ENCODE measurements at regions not wholly inside any gene's neighbourhood (a gene's known extent, or its start where the extent isn't known, plus 50 kb on each side); places are given as distances from the start of the nearest gene placed in this dataset.

GRCh38 chr3:43816372-43816771 lies 125.6 kb downstream of the ABHD5 start:
- Histone ChIP-seq H3K27me3 (replicated peaks in 1 of 4; ENCODE audit: control extremely low read depth in 1 of 4, control insufficient read depth in 3 of 4, insufficient read depth in 4 of 4, low read length in 3 of 4) (peaks cover 0 to 7% (median 0%) of the 10 kb centered on the region in 4 experiments), H3K27ac (ENCODE audit: low read length in 2 of 2) (no peak overlapping the region), H3K9ac (ENCODE audit: low read length) (no peak overlapping the region), H3K4me2 (replicated peaks; ENCODE audit: low read depth, low read length, poor library complexity, severe bottlenecking) (no peak overlapping the region), H3K4me3 (ENCODE audit: control extremely low read depth in 1 of 5, extremely low read depth in 1 of 5, insufficient read depth in 1 of 5, low read depth in 2 of 5, low read length in 4 of 5) (no peak overlapping the region), H3K4me1 (ENCODE audit: control insufficient read depth in 2 of 2, insufficient read depth in 2 of 2, low read length in 2 of 2) (no peaks in the 10 kb centered on the region), H4K20me1 (ENCODE audit: control insufficient read depth, insufficient read depth, low read length, poor library complexity, severe bottlenecking) (no peaks in the 10 kb centered on the region), H3K36me3 (replicated peaks in 1 of 2; ENCODE audit: control extremely low read depth in 1 of 2, control insufficient read depth in 1 of 2, extremely low read depth in 1 of 2, insufficient read depth in 2 of 2, low read length in 1 of 2) (no peaks in the 10 kb centered on the region), H3K9me3 (ENCODE audit: control extremely low read depth in 1 of 3, control insufficient read depth in 2 of 3, insufficient read depth in 1 of 3, low read length in 2 of 3) (no peaks in the 10 kb centered on the region), H3K79me2 (ENCODE audit: control insufficient read depth, insufficient read depth, low read length) (no peaks in the 10 kb centered on the region), H2AFZ (ENCODE audit: insufficient read depth, low read depth, low read length, poor library complexity, severe bottlenecking) (no peak overlapping the region)
- H3K9me3 Mint-ChIP-seq (ENCODE audit: insufficient read depth) = no peaks in the 10 kb centered on the region
- POLR2A ChIA-PET = no interaction called here
- DNase-seq = no peak
- no CpG with 5 or more reads among the region's 1 CpG for WGBS (ENCODE audit: insufficient coverage)
- no peak for ATAC-seq (ENCODE audit: low read depth)
- H3K27ac Mint-ChIP-seq = no peak overlapping the region
- H3K4me1 Mint-ChIP-seq = peaks cover 2% of the 10 kb centered on the region
- TF ChIP-seq CTCF (IDR thresholded peaks at IDR 0.05) (no peak), EZH2 (IDR thresholded peaks at IDR 0.05; ENCODE audit: borderline replicate concordance, insufficient read depth, low read depth, low read length, poor library complexity, severe bottlenecking) (no peak)
- CTCF ChIA-PET = interaction anchor here (1.2 kb wide), 1 partner anchor 9 kb away, joined by 3 read pairs; no protein-coding TSS in a partner anchor
- no peaks in the 10 kb centered on the region for H3K27me3 Mint-ChIP-seq
- intact Hi-C loops (cut with micrococcal nuclease) = no loop called here
- no peak overlapping the region for H3K4me3 Mint-ChIP-seq

DNA sequence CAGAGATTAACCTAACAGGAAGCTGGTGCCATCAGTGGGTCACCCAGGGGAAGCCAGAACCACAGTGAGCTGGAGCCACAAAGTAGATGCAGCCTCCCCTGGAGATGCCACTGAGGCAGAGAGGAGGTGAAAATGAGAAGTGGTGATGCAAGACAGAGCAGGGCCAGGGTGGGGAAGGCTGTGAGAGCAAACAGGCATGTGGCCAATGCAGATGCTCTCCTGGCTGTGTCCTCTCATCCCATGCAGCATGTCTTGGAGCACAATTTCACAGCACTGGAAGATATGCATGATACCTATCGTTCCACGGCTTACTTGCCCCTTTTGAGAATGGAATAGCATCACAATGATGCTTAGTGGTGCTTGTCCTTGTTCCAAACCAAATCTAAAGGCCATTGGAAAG lies 126.3 kb downstream of the ABHD5 start:
- POLR2A ChIA-PET = no interaction called here
- H3K36me3 ChIP-seq (replicated peaks in 1 of 2; ENCODE audit: control extremely low read depth in 1 of 2, control insufficient read depth in 1 of 2, extremely low read depth in 1 of 2, insufficient read depth in 2 of 2, low read length in 1 of 2) = no peaks in the 10 kb centered on the region
- H4K20me1 ChIP-seq (ENCODE audit: control insufficient read depth, insufficient read depth, low read length, poor library complexity, severe bottlenecking) = no peaks in the 10 kb centered on the region
- DNase-seq (no peak), ATAC-seq (ENCODE audit: low read depth) (no peak)
- Mint-ChIP-seq H3K27me3 (no peaks in the 10 kb centered on the region), H3K4me3 (no peak overlapping the region), H3K9me3 (ENCODE audit: insufficient read depth) (no peaks in the 10 kb centered on the region), H3K4me1 (peaks cover 2% of the 10 kb centered on the region), H3K27ac (no peak overlapping the region)
- no peak overlapping the region for H3K4me3 ChIP-seq (ENCODE audit: control extremely low read depth in 1 of 5, extremely low read depth in 1 of 5, insufficient read depth in 1 of 5, low read depth in 2 of 5, low read length in 4 of 5)
- H3K9me3 ChIP-seq (ENCODE audit: control extremely low read depth in 1 of 3, control insufficient read depth in 2 of 3, insufficient read depth in 1 of 3, low read length in 2 of 3) = no peaks in the 10 kb centered on the region
- H3K27me3 ChIP-seq (replicated peaks in 1 of 4; ENCODE audit: control extremely low read depth in 1 of 4, control insufficient read depth in 3 of 4, insufficient read depth in 4 of 4, low read length in 3 of 4) = peaks cover 0 to 7% (median 0%) of the 10 kb centered on the region in 4 experiments
- H3K4me2 ChIP-seq (replicated peaks; ENCODE audit: low read depth, low read length, poor library complexity, severe bottlenecking) = no peak overlapping the region
- H3K27ac ChIP-seq (ENCODE audit: low read length in 2 of 2) = no peak overlapping the region
- H3K9ac ChIP-seq (ENCODE audit: low read length) = no peak overlapping the region
- intact Hi-C loops (cut with micrococcal nuclease) = no loop called here
- TF ChIP-seq CTCF (IDR thresholded peaks at IDR 0.05) = no peak
- no peak for TF ChIP-seq EZH2 (IDR thresholded peaks at IDR 0.05; ENCODE audit: borderline replicate concordance, insufficient read depth, low read depth, low read length, poor library complexity, severe bottlenecking)
- H2AFZ ChIP-seq (ENCODE audit: insufficient read depth, low read depth, low read length, poor library complexity, severe bottlenecking) = no peak overlapping the region
- WGBS (ENCODE audit: insufficient coverage) = 92% methylated on average over 2 of the region's 2 CpGs
- CTCF ChIA-PET = no interaction called here
- no peaks in the 10 kb centered on the region for H3K79me2 ChIP-seq (ENCODE audit: control insufficient read depth, insufficient read depth, low read length)
- no peaks in the 10 kb centered on the region for H3K4me1 ChIP-seq (ENCODE audit: control insufficient read depth in 2 of 2, insufficient read depth in 2 of 2, low read length in 2 of 2)
